WERI-Rb-1 (cell line): ENCODE measurements at regions not wholly inside any gene's neighbourhood (a gene's known extent, or its start where the extent isn't known, plus 50 kb on each side); places are given as distances from the start of the nearest gene placed in this dataset.

Source experiments
- DNase-seq: peaks from one replicate; pipeline ENCODE4 v3.0.0-alpha.2; 2020
- H3K27ac ChIP-seq: fragments of 250-450 bp; sonication (Bioruptor Pico); 2 replicates; pipeline ENCODE4 v1.5.1; 2020; ENCODE audit warnings: mild to moderate bottlenecking, moderate library complexity
- H3K27me3 ChIP-seq: fragments of 250-450 bp; sonication (Bioruptor Pico); 2 replicates; pipeline ENCODE4 v1.5.1; 2021; ENCODE audit warnings: mild to moderate bottlenecking, low read depth, moderate library complexity; ENCODE audit not compliant: insufficient read depth, severe bottlenecking
- H3K36me3 ChIP-seq: fragments of 250-450 bp; sonication (Bioruptor Pico); 2 replicates; pipeline ENCODE4 v1.5.1; 2020; ENCODE audit warnings: mild to moderate bottlenecking, moderate library complexity
- H3K4me3 ChIP-seq: 2 replicates; pipeline ENCODE4 v1.5.1; 2011; ENCODE audit warnings: low read depth, mild to moderate bottlenecking, control low read depth, low read length
- H3K9me3 ChIP-seq: fragments of 250-450 bp; sonication (Bioruptor Pico); 2 replicates; pipeline ENCODE4 v1.5.1; 2021; ENCODE audit warnings: mild to moderate bottlenecking, moderate library complexity; ENCODE audit not compliant: severe bottlenecking
- CTCF ChIP-seq: IDR thresholded peaks from 2 replicates; pipeline ENCODE4 v1.5.1; 2011; ENCODE audit warnings: low read depth, mild to moderate bottlenecking, control low read depth, inconsistent platforms, low read length

GRCh38 chr13:97696921-97697320, 256.6 kb upstream of the IPO5 start:
- Histone ChIP-seq H3K36me3 (no peaks in the 10 kb centered on the region), H3K9me3 (no peaks in the 10 kb centered on the region), H3K27me3 (no peaks in the 10 kb centered on the region), H3K4me3 (no peak overlapping the region), H3K27ac (peak overlapping the region; percentile 63)
- no peak for TF ChIP-seq CTCF
- peak; percentile 73 for DNase-seq

DNA sequence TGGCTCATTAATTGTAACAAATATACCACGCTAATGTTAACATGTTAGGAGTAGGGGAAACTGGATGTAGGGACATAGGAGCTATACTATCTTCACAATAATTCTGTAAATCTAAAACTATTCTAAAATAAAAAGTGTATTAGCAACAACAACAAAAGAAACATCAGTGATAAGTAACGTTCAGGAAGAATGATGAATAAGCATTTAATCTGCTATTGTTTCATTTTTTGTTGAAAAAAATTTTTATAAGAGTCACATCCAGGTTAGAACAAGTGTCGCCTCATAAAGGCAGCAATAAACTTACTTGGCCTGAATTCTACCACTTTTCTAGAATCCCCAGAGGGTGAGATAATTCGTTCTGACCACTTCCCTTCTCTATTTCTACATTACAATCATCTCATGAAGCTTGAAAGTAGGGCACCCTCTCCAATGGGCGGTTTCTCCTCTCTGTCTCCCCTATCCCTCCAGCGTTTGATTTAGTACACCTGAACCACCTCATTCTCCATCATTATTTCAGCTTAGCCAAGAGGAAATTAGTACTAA, 253.1 kb upstream of the IPO5 start:
- no peak for DNase-seq
- no peaks in the 10 kb centered on the region for H3K9me3 ChIP-seq
- no peaks in the 10 kb centered on the region for H3K36me3 ChIP-seq
- no peaks in the 10 kb centered on the region for H3K27me3 ChIP-seq
- no peak overlapping the region for H3K4me3 ChIP-seq
- H3K27ac ChIP-seq: no peak overlapping the region
- no peak for TF ChIP-seq CTCF

- TF ChIP-seq CTCF: no peak
- H3K27ac ChIP-seq: no peak overlapping the region
- DNase-seq: no peak
- H3K4me3 ChIP-seq: no peak overlapping the region
- no peaks in the 10 kb centered on the region for H3K27me3 ChIP-seq
- H3K9me3 ChIP-seq: no peaks in the 10 kb centered on the region
- no peaks in the 10 kb centered on the region for H3K36me3 ChIP-seq
Measured at GRCh38 chr13:97702614-97703013, 250.9 kb upstream of the IPO5 start.

- no peak for TF ChIP-seq CTCF
- Histone ChIP-seq H3K9me3 (no peaks in the 10 kb centered on the region), H3K36me3 (no peaks in the 10 kb centered on the region), H3K27ac (no peak overlapping the region), H3K4me3 (no peak overlapping the region), H3K27me3 (no peaks in the 10 kb centered on the region)
- no peak for DNase-seq
Measured at GRCh38 chr13:97710797-97711196, 242.7 kb upstream of the IPO5 start.

DNA sequence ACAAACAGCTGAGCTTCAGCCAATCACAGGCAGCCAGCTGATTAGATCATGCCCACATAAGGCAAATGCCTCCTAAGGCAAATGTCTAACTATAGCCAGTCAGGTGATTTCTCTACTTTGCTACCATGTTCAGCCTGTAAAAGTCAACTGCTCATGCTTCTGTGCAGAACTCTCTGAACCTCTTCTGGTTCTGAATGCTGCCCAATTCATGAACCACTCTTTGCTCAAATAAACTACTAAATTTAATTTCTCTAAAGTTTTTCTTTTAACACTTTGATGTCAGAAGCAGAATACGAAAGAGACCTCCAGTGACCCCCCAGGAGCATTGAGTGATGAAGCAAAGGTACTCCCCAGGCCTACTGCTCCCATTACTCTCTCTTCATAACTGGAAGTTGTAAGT, 240.7 kb upstream of the IPO5 start:
- no peak for DNase-seq
- no peaks in the 10 kb centered on the region for H3K36me3 ChIP-seq
- H3K9me3 ChIP-seq: no peaks in the 10 kb centered on the region
- TF ChIP-seq CTCF: no peak
- H3K27ac ChIP-seq: no peak overlapping the region
- no peak overlapping the region for H3K4me3 ChIP-seq
- no peaks in the 10 kb centered on the region for H3K27me3 ChIP-seq

GRCh38 chr13:97715763-97716162, 237.7 kb upstream of the IPO5 start:
- no peaks in the 10 kb centered on the region for H3K36me3 ChIP-seq
- H3K4me3 ChIP-seq: no peak overlapping the region
- no peaks in the 10 kb centered on the region for H3K27me3 ChIP-seq
- DNase-seq: no peak
- no peaks in the 10 kb centered on the region for H3K9me3 ChIP-seq
- TF ChIP-seq CTCF: no peak
- no peak overlapping the region for H3K27ac ChIP-seq
